ENCODE measurements at regions not wholly inside any gene's neighbourhood (a gene's known extent, or its start where the extent isn't known, plus 50 kb on each side); places are given as distances from the start of the nearest gene placed in this dataset.

DNA sequence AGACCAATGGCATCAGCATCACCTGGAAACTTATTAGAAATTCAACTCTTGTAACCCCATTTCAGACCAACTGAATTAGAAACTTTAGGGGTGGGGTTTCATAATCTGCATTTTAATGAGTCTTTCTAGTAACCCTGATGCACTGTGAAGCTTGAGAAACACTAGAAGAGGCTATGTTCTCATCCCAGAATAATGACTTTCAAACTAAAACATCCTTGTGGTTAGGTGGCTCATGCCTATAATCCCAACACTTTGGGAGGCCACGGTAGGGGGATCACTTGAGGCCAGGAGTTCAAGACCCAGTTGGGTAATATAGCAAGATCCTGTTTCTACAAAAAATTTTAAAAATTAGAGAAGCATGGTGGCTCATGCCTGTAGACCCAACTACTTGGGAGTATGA, 402.4 kb downstream of the DLEU7 start:
- DNase-seq (ENCODE audit: low read depth in 2 of 3, low spot score in 2 of 3) = no peak

DNA sequence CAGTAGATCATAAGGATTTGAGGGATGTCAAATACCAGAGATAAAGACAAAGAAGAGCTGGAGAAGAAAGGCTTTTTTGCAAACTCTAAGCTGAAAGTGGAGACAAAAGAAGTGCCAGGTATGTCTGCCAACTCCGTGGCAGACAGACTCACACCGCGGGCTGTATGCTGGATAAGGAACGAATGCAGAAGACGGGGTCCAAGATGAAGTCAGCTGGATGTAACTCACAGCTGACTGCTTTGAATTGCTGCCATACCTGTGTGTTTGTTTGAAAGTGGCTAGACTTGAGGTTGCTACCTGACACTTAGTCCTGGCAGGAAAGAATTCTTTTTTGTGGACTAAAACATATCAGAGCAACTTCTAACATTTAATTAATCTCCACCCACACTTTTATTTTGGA, 398.8 kb downstream of the DLEU7 start:
- no peak for DNase-seq (ENCODE audit: low read depth in 2 of 3, low spot score in 2 of 3)

DNA sequence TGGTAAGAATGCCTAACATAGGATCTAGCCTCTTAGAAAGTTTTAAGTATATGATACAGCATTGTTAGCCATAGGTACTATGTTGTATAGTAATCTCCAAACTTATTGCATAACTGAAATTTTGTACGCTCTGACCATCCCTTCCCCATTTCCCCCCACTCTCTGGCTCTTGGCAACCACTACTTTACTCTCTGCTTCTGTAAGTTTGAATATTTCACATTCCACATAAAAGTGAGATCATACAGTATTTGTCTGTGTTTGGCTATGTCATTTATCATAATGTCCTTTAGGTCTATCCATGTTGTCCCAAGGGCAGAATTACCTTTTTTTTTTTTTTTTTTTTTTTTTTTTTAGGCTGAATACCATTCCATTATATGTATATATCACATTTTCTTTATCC, 396.9 kb downstream of the DLEU7 start:
- DNase-seq (ENCODE audit: low read depth in 2 of 3, low spot score in 2 of 3) = no peak

DNA sequence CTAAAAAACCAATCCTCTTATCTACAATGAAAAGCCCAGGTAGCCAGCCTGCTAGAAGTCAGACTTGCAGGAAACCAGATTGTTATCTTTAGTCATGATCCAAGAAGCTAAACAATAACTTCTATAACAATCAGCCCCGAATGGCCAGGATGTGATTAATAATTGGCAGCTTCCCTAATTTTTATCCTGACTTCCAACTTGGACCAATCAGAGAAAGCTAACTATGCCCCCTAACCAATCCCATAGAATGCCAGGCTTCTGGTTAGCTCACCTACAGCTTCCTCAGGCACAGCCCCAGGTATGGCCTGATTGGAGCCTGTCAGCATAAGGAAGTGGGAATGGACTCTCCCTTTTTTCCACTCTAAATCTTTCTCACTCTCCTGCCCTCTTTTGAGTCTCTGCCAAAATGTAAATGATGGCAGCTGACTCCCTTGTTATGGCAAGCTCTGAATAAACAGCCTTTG, 394.9 kb downstream of the DLEU7 start:
- DNase-seq (ENCODE audit: low read depth in 2 of 3, low spot score in 2 of 3) = no peak

DNA sequence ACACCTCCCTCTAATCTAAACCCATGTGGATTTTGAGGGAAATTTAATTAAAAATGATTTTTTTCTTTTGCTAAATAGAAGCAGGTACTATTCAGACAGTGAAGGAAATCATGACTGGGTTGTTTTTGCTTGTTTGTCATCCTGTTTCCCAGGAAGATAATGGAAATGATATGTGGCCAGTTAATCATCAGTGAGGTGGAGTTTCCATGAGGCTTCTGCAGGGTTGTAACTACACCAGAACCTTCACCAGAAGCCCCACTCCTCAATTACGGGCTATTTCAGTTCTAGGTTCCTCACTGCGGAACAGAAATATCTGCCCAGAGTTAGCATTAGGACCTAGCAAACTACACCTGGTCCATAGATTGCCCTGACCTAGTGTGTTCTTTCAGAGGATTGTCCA, 394.0 kb downstream of the DLEU7 start:
- DNase-seq (ENCODE audit: low read depth in 2 of 3, low spot score in 2 of 3) = no peak

DNA sequence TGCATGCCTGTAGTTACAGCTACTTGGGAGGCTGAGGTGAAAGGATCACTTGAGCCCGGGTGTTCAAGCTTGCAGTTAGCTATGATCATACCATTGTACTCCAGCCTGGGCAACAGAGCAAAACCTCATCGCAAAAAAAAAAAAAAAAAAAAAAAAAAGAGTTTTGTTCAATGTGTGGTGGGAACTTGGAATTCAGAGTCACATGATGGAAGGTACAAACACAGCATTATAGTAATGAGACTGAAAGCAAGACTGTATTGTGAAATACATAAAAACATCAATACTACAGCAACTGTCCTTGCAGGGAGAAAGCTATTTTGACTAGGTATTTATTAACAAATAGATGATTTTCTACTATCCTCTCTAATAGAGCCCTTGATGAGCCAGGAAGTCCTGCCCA, 393.2 kb downstream of the DLEU7 start:
- DNase-seq (ENCODE audit: low read depth in 2 of 3, low spot score in 2 of 3) = no peak

DNA sequence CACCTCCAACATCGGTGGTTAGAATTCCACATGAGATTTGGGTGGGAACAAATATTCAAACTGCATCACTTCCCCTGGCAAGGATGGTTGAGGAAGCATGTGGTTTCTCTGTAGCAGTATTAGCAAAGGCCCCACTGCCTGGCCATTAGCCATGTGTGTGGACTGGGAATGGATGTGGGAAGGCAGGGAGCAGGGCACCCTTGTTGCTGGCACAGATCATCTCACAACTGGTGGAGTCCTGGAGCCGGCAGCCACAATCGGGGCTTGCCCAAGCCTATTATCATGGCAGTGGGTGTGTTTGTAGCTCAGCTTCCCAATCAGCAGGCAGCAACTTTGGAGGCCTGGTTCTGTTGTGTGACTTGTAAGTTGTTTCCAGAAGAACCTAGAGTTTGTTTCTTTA, 391.9 kb downstream of the DLEU7 start:
- DNase-seq (ENCODE audit: low read depth in 2 of 3, low spot score in 2 of 3) = no peak

DNA sequence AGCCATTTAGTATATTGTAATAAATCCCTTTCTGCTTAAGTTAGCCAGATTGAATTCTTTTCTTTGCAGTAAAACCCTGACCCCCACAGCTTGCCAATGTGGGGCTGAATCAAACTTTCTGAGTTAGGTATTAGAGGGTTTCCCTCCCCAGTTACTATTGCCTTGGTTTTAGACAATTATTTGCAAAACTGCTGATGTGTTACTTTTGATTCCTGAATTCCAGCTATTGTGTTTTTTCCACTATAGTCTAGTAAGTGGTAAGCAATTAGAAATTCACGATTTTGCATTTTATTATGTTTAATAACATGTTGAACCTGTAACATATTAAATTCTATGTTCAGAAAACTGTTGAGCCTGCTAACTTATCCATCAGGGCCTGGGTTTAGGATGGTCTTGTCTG, 391.5 kb downstream of the DLEU7 start:
- no peak for DNase-seq (ENCODE audit: low read depth in 2 of 3, low spot score in 2 of 3)

DNA sequence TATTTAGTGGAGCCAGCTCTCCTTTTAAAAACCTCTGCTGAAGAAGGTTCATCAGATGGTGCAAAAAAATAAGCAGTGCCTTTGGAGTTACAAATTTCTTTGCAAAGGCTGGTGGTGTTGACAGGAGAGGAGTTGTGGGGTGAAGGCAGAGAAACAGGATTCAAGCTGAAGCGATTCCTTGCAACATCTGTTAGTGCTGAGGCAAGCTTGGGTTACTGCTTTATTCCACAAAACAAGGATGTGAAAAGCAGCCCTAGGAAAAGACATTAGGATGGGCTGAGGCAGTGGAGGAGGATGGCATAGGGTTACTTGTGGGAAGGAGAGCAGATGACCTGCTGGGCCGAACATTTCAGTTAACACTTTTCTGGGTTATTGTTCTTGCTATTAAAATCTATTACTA, 390.7 kb downstream of the DLEU7 start:
- no peak for DNase-seq (ENCODE audit: low read depth in 2 of 3, low spot score in 2 of 3)

DNA sequence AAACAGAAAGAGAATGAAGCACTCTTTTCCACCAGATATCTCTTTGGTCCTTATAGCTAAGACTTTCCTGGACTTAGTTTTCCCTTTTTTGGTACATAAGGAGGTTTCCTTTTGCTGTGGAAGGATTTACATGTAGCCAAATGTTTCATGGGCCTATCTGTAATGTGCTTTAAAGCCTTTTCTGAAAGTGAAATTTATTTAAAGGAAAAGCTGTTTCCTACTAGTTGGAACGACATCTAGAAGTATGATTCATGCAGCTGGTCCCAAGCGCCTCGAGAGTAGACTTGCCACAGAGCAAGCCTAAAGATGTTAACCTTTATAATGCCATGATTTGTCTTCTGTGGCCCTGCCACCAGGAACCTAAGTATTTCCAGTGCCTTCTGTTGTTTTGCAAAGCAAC, 390.3 kb downstream of the DLEU7 start:
- DNase-seq (ENCODE audit: low read depth in 2 of 3, low spot score in 2 of 3) = no peak

DNA sequence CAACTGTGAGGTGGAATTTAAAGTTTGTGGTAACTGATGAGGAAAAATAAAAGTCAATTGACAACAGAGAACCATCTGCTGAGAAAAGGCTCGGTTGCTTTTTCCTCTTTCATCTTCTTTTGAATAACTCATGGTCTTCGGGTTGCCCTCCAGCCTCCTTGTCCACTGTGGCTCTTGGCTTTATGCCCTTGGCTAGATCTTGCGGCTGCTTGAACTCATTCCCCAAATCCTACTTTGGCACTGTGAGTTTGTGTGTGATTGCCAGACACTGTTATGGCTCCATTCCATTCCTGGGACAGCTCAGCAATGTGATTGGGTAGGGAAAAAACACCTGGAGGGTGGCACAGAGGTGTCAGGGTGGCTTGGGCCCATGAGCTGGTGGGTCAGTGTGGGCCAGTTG, 387.4 kb downstream of the DLEU7 start:
- no peak for DNase-seq (ENCODE audit: low read depth in 2 of 3, low spot score in 2 of 3)

DNA sequence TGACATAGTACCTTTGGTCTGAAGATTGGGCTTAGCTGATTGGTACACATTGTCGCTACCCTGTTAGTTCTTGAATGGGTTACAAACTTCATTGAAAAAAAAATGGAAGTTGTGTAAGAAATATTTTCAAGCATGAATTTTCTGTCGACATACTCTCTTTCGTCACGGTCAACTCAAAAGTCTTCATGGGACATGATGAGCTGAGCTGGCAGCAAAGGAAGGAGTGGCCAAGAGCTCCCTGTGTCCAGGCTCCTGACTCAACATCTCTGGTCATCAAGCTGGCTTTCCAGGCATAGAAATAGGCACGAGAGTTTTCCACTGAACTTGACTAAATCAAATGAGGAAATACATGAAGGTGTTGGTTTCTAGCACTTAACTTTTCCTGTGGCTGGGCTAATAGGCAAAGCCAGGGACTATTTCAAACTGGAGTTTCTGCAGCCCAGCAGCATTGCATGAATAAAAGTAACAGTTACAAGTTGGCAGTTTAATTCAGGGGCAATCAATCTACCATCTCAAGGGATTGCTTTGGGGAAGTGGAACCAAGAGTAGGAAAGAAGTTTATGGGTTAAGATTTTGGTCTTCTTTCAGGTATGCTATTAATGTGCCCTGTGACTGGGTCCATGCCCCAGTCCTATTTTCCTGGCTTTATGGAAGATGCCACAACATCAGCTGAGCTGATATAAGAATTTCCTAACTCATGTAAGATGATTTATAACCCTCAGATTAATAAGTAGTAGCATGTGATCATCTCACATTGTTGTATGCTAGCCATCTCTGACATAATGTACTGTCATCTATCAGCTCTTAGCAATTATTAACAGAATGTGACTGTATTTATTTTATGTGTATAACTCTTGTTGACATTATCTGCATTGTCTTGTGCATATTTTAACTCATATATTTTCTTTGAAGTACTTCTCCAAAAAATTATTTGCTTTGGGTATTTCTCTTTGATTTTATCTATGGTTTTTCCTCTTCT, 385.8 kb downstream of the DLEU7 start:
- DNase-seq (ENCODE audit: low read depth in 2 of 3, low spot score in 2 of 3) = no peak

DNA sequence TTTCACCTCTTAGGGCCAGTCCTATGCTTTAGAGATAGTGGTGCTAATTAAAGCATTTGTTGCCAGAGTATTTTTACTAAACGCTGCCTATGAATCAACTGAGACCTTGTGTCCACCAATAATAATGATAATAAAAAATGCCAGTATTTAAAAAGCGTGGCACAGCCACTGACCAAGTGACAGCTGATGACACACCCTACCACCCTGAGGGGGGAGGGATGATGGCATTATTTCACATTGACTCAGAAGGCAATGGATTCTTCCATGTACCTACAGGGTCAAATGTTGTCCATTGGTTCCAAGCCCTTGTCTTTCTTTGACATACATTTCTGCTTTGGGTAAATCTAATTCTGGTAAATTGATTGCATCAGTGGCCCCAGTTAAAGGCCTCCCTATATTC, 384.4 kb downstream of the DLEU7 start:
- no peak for DNase-seq (ENCODE audit: low read depth in 2 of 3, low spot score in 2 of 3)

DNA sequence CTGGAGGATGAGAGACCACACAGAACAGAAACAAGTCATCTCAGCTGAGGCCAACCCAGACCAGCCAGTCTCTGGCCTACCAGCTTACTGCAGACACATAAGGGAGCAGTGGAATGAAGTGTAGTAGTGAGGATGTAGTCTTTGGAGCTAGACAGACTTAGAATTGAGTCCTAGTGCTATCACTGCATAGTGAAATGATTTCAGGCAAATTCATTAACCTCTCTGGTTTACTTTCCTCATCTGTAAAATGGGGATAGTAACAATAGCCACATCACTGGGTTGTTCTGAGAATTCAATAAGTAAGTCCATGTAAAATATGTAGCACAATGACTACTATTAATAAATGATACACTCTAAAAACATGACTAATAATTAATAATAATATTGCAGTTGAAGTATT, 383.8 kb downstream of the DLEU7 start:
- no peak for DNase-seq (ENCODE audit: low read depth in 2 of 3, low spot score in 2 of 3)

DNA sequence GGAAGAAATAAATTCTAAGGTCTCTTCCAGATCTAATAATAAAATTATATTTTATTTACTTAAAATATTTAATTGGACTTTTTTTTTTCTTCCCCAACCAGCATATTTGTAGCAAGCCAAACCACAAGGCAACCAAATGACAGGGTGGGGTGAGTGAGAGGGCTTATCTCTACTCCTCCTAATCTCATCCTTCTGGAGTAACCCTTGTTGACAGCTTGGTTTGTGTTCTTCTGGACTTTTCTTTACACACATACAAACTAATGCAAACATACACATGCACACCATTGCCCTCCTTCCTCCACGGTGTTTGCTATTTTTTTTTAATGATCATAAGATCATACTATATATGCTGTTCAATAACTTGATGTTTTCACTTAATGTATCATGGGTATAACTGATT, 383.1 kb downstream of the DLEU7 start:
- no peak for DNase-seq (ENCODE audit: low read depth in 2 of 3, low spot score in 2 of 3)

DNA sequence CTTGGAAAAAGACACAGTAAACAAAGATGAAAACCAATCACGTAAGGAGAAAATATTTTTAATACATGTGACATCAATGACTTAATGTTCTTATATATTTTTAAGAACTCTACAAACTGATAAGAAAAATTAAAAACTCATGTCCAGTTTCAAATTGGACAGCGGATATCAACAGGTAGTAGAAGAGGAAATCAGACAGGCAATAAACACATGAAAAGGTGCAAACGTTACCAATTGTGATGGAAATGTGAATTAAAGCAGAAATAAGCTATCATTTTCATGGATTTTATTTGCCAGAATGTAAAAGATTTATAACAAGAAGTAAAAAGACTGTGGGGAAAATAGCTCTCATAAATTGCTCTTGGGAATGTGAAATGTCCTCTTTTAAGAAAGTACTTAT, 382.3 kb downstream of the DLEU7 start:
- DNase-seq (ENCODE audit: low read depth in 2 of 3, low spot score in 2 of 3) = no peak

DNA sequence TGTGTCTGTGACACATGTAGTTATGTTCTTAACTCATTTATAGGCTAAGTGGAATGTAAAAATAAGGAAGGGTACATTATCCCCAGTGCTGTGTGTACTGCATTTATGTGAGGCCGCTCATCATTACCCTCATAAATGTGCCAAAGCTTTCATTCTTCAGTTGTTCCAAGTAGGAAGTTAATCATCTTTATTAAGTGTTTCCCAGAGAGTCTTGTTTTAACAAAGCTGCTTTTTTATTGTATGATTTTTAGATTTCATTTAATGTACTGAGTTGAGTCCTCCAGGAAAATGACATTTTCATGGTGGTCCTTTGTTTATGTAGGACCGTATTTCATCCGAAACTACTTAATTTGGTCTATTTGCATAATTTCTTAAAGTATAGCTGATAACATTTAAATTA, 379.8 kb downstream of the DLEU7 start:
- no peak for DNase-seq (ENCODE audit: low read depth in 2 of 3, low spot score in 2 of 3)

DNA sequence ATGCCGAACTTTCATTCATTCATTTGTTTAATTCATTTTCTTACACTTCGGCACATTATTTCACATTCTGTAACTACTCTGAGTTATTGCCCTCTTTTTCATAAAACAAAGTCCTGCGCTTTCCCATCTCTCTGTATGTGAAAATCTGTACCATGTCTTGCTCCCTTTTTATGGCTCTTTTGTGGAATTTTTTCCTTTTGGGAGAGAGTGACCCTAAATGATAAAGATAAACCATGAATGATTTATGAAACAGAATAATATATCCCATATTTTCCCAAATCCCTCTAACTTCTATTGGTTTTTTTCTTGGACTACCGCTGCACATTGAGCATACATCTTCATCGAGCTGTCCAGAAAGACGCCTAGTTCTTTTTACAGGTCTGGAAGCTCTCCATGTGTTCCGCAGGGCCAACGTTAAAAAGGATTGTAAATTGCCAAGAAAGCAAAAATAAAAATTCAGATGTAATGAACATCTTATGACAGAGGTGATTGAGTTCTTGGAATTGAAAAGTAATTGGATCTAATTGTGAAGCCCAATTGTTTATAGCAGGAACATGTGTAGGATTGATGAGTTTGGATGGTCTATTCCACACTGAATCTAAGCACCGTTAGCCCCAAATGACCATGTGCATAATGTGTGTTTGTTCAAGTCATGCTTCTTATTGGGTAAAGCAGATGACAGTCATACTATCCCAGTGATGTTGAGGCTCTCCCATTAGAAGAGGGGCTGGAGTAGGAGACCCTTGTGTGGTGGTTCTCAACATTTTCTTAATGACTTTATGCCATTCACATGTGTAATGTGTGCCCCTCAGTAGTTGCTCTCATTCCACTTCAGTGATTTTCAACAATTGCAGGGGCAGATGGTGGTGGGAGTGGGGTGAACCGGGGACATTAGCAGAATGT, 378.9 kb downstream of the DLEU7 start:
- DNase-seq (ENCODE audit: low read depth in 2 of 3, low spot score in 2 of 3) = no peak

DNA sequence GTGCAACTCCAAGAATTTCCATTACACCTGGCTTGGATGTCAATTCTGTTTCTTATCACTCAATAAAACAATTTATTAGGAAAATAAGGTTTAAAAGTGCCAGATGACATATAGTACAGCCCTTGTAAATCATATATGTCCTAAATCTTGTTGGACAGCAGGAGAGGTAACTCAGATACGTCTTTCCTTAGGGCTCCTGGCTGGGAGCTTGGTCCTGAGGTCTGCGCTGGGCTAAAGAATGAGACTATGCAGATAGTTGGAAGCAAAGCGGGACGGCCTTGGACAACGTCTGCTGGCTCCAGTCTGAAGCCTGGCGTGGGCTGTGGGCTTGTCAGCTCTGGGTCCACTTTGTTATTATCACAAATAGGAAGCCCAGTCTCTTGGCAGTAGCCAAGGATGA, 377.0 kb downstream of the DLEU7 start:
- DNase-seq (ENCODE audit: low read depth in 2 of 3, low spot score in 2 of 3) = no peak

DNA sequence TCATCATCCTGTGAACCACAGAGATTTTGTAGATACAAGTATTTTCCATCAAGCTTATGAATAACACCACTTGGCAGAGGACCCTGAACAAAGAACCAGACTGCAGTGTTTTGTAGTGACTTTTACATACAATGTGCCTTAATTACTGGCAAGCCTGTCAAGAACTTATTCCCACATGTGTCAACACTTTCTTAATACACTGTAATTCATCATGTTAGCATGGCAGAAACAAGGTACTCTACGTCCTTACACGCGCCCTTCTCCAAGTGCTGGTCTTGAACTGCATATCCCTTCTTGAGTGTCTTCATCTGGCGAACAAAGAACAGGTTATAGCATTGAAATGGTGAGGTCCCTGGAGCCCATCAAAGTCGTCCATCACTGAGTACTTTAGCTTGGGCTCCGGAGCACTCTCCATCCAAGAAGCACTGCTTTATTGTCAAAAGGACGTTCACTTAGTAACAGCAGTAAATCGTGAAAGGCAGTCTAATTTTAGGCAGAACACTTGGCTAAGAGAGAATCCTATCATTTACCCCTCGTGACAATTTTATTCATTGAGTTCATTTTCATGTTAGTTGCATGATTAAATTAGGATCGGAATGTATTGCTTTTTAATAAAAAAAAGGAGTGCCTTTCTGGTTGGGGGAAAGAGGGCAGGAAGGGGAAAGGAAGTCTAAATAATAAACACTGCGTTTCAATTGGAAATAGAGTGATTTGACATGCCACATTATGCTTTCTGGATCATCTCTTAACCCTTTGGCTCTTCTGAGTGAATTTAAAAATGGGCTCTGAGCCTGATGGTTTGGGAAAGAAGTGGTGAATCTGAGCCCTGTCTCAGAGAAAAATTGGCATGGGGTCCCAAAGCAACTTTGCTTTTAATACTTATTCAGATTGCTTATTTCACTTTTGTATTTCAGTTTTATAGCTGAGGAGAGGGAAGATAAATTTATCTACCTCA, 376.1 kb downstream of the DLEU7 start:
- DNase-seq (ENCODE audit: low read depth in 2 of 3, low spot score in 2 of 3) = no peak

All from activated CD8-positive, alpha-beta memory T cell treated with anti-CD3 and anti-CD28 coated beads for 48 hours (primary cell).